ENCODE measurements at regions not wholly inside any gene's neighbourhood (a gene's known extent, or its start where the extent isn't known, plus 50 kb on each side); places are given as distances from the start of the nearest gene placed in this dataset.

- TF ChIP-seq CTCF (IDR thresholded peaks at IDR 0.05) (no peak), POLR2AphosphoS5 (IDR thresholded peaks at IDR 0.05) (no peak)
These were observed 62.7 kb upstream of the TAF1B start for GRCh38 chr2:9780368-9781130.
